ENCODE measurements at regions not wholly inside any gene's neighbourhood (a gene's known extent, or its start where the extent isn't known, plus 50 kb on each side); places are given as distances from the start of the nearest gene placed in this dataset.

DNA sequence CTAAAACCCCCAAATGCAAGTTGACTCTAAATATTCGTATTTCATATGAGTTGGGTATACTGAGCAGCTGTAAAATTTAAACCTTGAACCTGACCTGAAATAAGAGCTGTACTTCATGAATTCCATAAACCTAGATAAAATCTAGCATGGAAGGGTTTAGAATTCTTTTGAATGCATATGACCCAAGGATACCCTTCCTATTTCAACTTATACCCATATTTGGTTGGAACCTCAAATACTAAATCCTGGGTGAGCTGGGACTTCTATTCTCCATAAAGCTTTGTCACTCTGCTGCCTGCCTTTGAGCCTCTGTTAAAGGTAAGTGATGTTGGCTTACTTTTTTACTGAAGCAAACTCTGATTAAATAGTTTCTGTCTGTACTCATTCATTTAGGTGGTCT lies 994.6 kb downstream of the SUCLG1 start:
- DNase-seq (no peak), ATAC-seq (no peak)
- H3K36me3 ChIP-seq (ENCODE audit: low read depth, low read length): no peaks in the 10 kb centered on the region
- CTCF ChIA-PET: no interaction called here
- H4K20me1 ChIP-seq (ENCODE audit: low read length): no peaks in the 10 kb centered on the region
- H3K9ac ChIP-seq (ENCODE audit: low read length): no peak overlapping the region
- H3K4me2 ChIP-seq (ENCODE audit: low read length): no peak overlapping the region
- intact Hi-C loops (cut with micrococcal nuclease): no loop called here
- no peaks in the 10 kb centered on the region for H3K9me2 ChIP-seq (replicated peaks; ENCODE audit: low read length)
- no peaks in the 10 kb centered on the region for H3K27me3 ChIP-seq (ENCODE audit: low read length)
- no peaks in the 10 kb centered on the region for H3K9me3 ChIP-seq (ENCODE audit: low read length)
- POLR2A ChIA-PET (ENCODE audit: unreplicated experiment): no interaction called here
- H3F3A ChIP-seq (ENCODE audit: low read length, unreplicated experiment): no peaks in the 10 kb centered on the region
- no TSS peak for BruUV-seq (replicated peaks)
- TF ChIP-seq, protein P1, sequence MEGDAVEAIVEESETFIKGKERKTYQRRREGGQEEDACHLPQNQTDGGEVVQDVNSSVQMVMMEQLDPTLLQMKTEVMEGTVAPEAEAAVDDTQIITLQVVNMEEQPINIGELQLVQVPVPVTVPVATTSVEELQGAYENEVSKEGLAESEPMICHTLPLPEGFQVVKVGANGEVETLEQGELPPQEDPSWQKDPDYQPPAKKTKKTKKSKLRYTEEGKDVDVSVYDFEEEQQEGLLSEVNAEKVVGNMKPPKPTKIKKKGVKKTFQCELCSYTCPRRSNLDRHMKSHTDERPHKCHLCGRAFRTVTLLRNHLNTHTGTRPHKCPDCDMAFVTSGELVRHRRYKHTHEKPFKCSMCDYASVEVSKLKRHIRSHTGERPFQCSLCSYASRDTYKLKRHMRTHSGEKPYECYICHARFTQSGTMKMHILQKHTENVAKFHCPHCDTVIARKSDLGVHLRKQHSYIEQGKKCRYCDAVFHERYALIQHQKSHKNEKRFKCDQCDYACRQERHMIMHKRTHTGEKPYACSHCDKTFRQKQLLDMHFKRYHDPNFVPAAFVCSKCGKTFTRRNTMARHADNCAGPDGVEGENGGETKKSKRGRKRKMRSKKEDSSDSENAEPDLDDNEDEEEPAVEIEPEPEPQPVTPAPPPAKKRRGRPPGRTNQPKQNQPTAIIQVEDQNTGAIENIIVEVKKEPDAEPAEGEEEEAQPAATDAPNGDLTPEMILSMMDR (conservative IDR thresholded peaks at IDR 0.05; ENCODE audit: low read depth, low read length): no peak
- TF ChIP-seq EZH2phosphoT487 (IDR thresholded peaks at IDR 0.05; ENCODE audit: borderline replicate concordance, low read length) (no peak), EZH2 (IDR thresholded peaks at IDR 0.05; ENCODE audit: low read length, unreplicated experiment) (no peak)
- no peaks in the 10 kb centered on the region for H3K4me1 ChIP-seq (ENCODE audit: insufficient read depth, low read length)
- no peaks in the 10 kb centered on the region for H3K79me2 ChIP-seq (ENCODE audit: low read length)
- no peak overlapping the region for H3K27ac ChIP-seq (ENCODE audit: low read length)
- no peak overlapping the region for H2AFZ ChIP-seq (ENCODE audit: low read length)
- H3K4me3 ChIP-seq (ENCODE audit: low read length): no peak overlapping the region

DNA sequence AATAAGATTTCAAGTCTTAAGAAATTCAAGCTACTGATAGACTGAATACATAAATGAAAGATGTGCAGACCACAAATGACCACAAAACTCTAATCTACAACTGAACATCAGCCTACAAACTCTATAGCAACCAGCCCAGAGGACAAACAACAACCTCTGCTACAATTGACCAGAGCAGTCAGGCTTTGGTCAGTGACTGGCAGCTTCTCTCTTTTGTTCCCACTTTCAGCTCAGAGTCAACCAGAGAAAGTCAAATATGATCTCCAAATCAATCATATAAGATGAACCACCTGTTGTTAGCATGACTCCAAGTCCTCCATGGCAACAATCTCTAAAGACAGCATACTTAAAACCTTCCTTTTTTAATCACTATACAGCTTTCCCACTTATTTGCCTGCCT lies 996.2 kb downstream of the SUCLG1 start:
- ChIA-PET CTCF (interaction anchor here (0.6 kb wide), 1 partner anchor 498 kb away, joined by 3 read pairs; no protein-coding TSS in a partner anchor), POLR2A (ENCODE audit: unreplicated experiment) (no interaction called here)
- H2AFZ ChIP-seq (ENCODE audit: low read length): no peak overlapping the region
- H3K4me2 ChIP-seq (ENCODE audit: low read length): no peak overlapping the region
- no peaks in the 10 kb centered on the region for H4K20me1 ChIP-seq (ENCODE audit: low read length)
- intact Hi-C loops (cut with micrococcal nuclease): no loop called here
- no peaks in the 10 kb centered on the region for H3K9me3 ChIP-seq (ENCODE audit: low read length)
- ATAC-seq (no peak), DNase-seq (no peak)
- no TSS peak for BruUV-seq (replicated peaks)
- H3K27ac ChIP-seq (ENCODE audit: low read length): no peak overlapping the region
- H3K4me1 ChIP-seq (ENCODE audit: insufficient read depth, low read length): no peaks in the 10 kb centered on the region
- H3K79me2 ChIP-seq (ENCODE audit: low read length): no peaks in the 10 kb centered on the region
- no peaks in the 10 kb centered on the region for H3K9me2 ChIP-seq (replicated peaks; ENCODE audit: low read length)
- TF ChIP-seq, protein P1 (conservative IDR thresholded peaks at IDR 0.05; ENCODE audit: low read depth, low read length): no peak
- TF ChIP-seq EZH2 (IDR thresholded peaks at IDR 0.05; ENCODE audit: low read length, unreplicated experiment) (no peak), EZH2phosphoT487 (IDR thresholded peaks at IDR 0.05; ENCODE audit: borderline replicate concordance, low read length) (no peak)
- no peaks in the 10 kb centered on the region for H3K27me3 ChIP-seq (ENCODE audit: low read length)
- H3K4me3 ChIP-seq (ENCODE audit: low read length): no peak overlapping the region
- no peaks in the 10 kb centered on the region for H3F3A ChIP-seq (ENCODE audit: low read length, unreplicated experiment)
- no peaks in the 10 kb centered on the region for H3K36me3 ChIP-seq (ENCODE audit: low read depth, low read length)
- H3K9ac ChIP-seq (ENCODE audit: low read length): no peak overlapping the region

- Histone ChIP-seq H3F3A (ENCODE audit: low read length, unreplicated experiment) (no peaks in the 10 kb centered on the region), H3K9ac (ENCODE audit: low read length) (no peak overlapping the region), H3K9me3 (ENCODE audit: low read length) (no peaks in the 10 kb centered on the region), H3K4me3 (ENCODE audit: low read length) (no peak overlapping the region), H3K9me2 (replicated peaks; ENCODE audit: low read length) (no peaks in the 10 kb centered on the region), H3K4me1 (ENCODE audit: insufficient read depth, low read length) (no peaks in the 10 kb centered on the region), H3K36me3 (ENCODE audit: low read depth, low read length) (no peaks in the 10 kb centered on the region), H3K79me2 (ENCODE audit: low read length) (no peaks in the 10 kb centered on the region), H4K20me1 (ENCODE audit: low read length) (no peaks in the 10 kb centered on the region), H3K27me3 (ENCODE audit: low read length) (no peaks in the 10 kb centered on the region), H2AFZ (ENCODE audit: low read length) (no peak overlapping the region), H3K4me2 (ENCODE audit: low read length) (no peak overlapping the region), H3K27ac (ENCODE audit: low read length) (no peak overlapping the region)
- intact Hi-C loops (cut with micrococcal nuclease): no loop called here
- POLR2A ChIA-PET (ENCODE audit: unreplicated experiment): no interaction called here
- DNase-seq: no peak
- BruUV-seq (replicated peaks): no TSS peak
- CTCF ChIA-PET: no interaction called here
- TF ChIP-seq, protein P1 (conservative IDR thresholded peaks at IDR 0.05; ENCODE audit: low read depth, low read length): no peak
- TF ChIP-seq EZH2 (IDR thresholded peaks at IDR 0.05; ENCODE audit: low read length, unreplicated experiment) (no peak), EZH2phosphoT487 (IDR thresholded peaks at IDR 0.05; ENCODE audit: borderline replicate concordance, low read length) (no peak)
- no peak for ATAC-seq
Observed at GRCh38 chr2:83461135-83461534, 997.9 kb downstream of the SUCLG1 start.
